ENCODE measurements at regions not wholly inside any gene's neighbourhood (a gene's known extent, or its start where the extent isn't known, plus 50 kb on each side); places are given as distances from the start of the nearest gene placed in this dataset.
"Not testable (repeated sequence)": the region's sequence is repeated elsewhere in the genome, so short reads cannot be mapped to it uniquely, and the experiment has no call there.

- intact Hi-C loops (cut with DNase I); DNase-seq: not testable (repeated sequence)
Measured at GRCh38 chr4:13761581-13761980, 134.1 kb upstream of the BOD1L1 start.

GRCh38 chr4:13762130-13762529 is 134.6 kb upstream of the BOD1L1 start:
- DNase-seq, result no peak
- intact Hi-C loops (cut with DNase I), result no loop called here

- DNase-seq, result no peak
- intact Hi-C loops (cut with DNase I), result no loop called here
Measured at GRCh38 chr4:13763707-13764106, 136.2 kb upstream of the BOD1L1 start.

GRCh38 chr4:13765539-13765938 is 138.0 kb upstream of the BOD1L1 start:
- intact Hi-C loops (cut with DNase I), result no loop called here
- no peak for DNase-seq

GRCh38 chr4:13766761-13767540 is 139.4 kb upstream of the BOD1L1 start:
- peak in 8 of 10 donors; percentile 44 to 91 (median 48) for DNase-seq

GRCh38 chr4:13777341-13777740 is 149.8 kb upstream of the BOD1L1 start:
- no peak for DNase-seq
- intact Hi-C loops (cut with DNase I), result no loop called here

More at GRCh38 chr4:13766761-13767540, 139.4 kb upstream of the BOD1L1 start:
- intact Hi-C loops (cut with DNase I), result no loop called here

- intact Hi-C loops (cut with DNase I), result no loop called here
- no peak for DNase-seq
Measured at GRCh38 chr4:13778367-13778766, 150.8 kb upstream of the BOD1L1 start.

GRCh38 chr4:13782231-13782630 is 154.7 kb upstream of the BOD1L1 start:
- intact Hi-C loops (cut with DNase I), result loop anchor here (10.0 kb wide), 1 partner anchor 73 kb away; no protein-coding TSS in a partner anchor
- no peak for DNase-seq

- DNase-seq, result peak; percentile 24 to 95 (median 72)
- intact Hi-C loops (cut with DNase I), result loop anchor here (10.0 kb wide), 1 partner anchor 71 kb away; no protein-coding TSS in a partner anchor
Measured at GRCh38 chr4:13783800-13784411, 156.4 kb upstream of the BOD1L1 start.

- intact Hi-C loops (cut with DNase I), result no loop called here
- no peak for DNase-seq
Measured at GRCh38 chr4:13793020-13793710, 165.6 kb upstream of the BOD1L1 start.

- intact Hi-C loops (cut with DNase I), result no loop called here
- no peak for DNase-seq
Measured at GRCh38 chr4:13794819-13795565, 167.5 kb upstream of the BOD1L1 start.

- no peak for DNase-seq
- intact Hi-C loops (cut with DNase I), result no loop called here
Measured at GRCh38 chr4:13797061-13797460, 169.5 kb upstream of the BOD1L1 start.

- intact Hi-C loops (cut with DNase I), result no loop called here
- no peak for DNase-seq
Measured at GRCh38 chr4:13815231-13815630, 187.7 kb upstream of the BOD1L1 start.

GRCh38 chr4:13816472-13816871 is 188.9 kb upstream of the BOD1L1 start:
- intact Hi-C loops (cut with DNase I), result no loop called here
- DNase-seq, result no peak

- no peak for DNase-seq
- intact Hi-C loops (cut with DNase I), result no loop called here
Measured at GRCh38 chr4:13821522-13821921, 194.0 kb upstream of the BOD1L1 start.

- DNase-seq; intact Hi-C loops (cut with DNase I): not testable (repeated sequence)
Measured at GRCh38 chr4:13825822-13826221, 198.3 kb upstream of the BOD1L1 start.

GRCh38 chr4:13829457-13829856 is 201.9 kb upstream of the BOD1L1 start:
- intact Hi-C loops (cut with DNase I), result no loop called here
- no peak for DNase-seq

- intact Hi-C loops (cut with DNase I), result no loop called here
Measured at GRCh38 chr4:13830449-13830848, 202.9 kb upstream of the BOD1L1 start.

GRCh38 chr4:13833171-13833804 is 205.8 kb upstream of the BOD1L1 start:
- DNase-seq, result no peak
- intact Hi-C loops (cut with DNase I), result no loop called here

More at GRCh38 chr4:13830449-13830848, 202.9 kb upstream of the BOD1L1 start:
- peak in 1 of 10 donors; percentile 19 for DNase-seq
